Stimulated activated CD4-positive, alpha-beta T cell treated with anti-CD3 and anti-CD28 coated beads, Interleukin-15, amount 100 ng/mL, for 1 hour (primary cell): ENCODE measurements at regions not wholly inside any gene's neighbourhood (a gene's known extent, or its start where the extent isn't known, plus 50 kb on each side); places are given as distances from the start of the nearest gene placed in this dataset.
"Not testable (repeated sequence)": the region's sequence is repeated elsewhere in the genome, so short reads cannot be mapped to it uniquely, and the experiment has no call there.

Experiments
- DNase-seq, 2 donors: peaks; one replicate each; pipeline ENCODE4 v3.0.0-alpha.2; 2020; ENCODE audit warnings: low read depth in 1 of 2, low spot score in 1 of 2

- peak in 1 of 2 donors; percentile 35 for DNase-seq
Observed at GRCh38 chr2:113551637-113552318, 53.3 kb downstream of the FOXD4L1 start.

GRCh38 chr2:113559820-113560219, 61.4 kb downstream of the FOXD4L1 start:
- DNase-seq = not testable (repeated sequence)

GRCh38 chr2:113562662-113563061, 64.2 kb downstream of the FOXD4L1 start:
- DNase-seq = not testable (repeated sequence)

GRCh38 chr2:113566674-113567480, 60.2 kb upstream of the RABL2A start:
- DNase-seq = not testable (repeated sequence)

GRCh38 chr2:113567481-113567849, 59.6 kb upstream of the RABL2A start:
- DNase-seq = not testable (repeated sequence)

GRCh38 chr2:113568231-113568630, 58.8 kb upstream of the RABL2A start:
- DNase-seq = not testable (repeated sequence)

- not testable (repeated sequence) for DNase-seq
Observed at GRCh38 chr2:113570082-113570481, 57.0 kb upstream of the RABL2A start.

- not testable (repeated sequence) for DNase-seq
Observed at GRCh38 chr2:113570509-113571009, 56.5 kb upstream of the RABL2A start.

- not testable (repeated sequence) for DNase-seq
Observed at GRCh38 chr2:113571482-113572068, 55.5 kb upstream of the RABL2A start.

GRCh38 chr2:113575721-113576120, 51.3 kb upstream of the RABL2A start:
- DNase-seq = not testable (repeated sequence)

GRCh38 chr2:113576353-113576752, 50.7 kb upstream of the RABL2A start:
- DNase-seq = not testable (repeated sequence)
